ENCODE measurements at regions not wholly inside any gene's neighbourhood (a gene's known extent, or its start where the extent isn't known, plus 50 kb on each side); places are given as distances from the start of the nearest gene placed in this dataset.

- TF ChIP-seq, protein P1, sequence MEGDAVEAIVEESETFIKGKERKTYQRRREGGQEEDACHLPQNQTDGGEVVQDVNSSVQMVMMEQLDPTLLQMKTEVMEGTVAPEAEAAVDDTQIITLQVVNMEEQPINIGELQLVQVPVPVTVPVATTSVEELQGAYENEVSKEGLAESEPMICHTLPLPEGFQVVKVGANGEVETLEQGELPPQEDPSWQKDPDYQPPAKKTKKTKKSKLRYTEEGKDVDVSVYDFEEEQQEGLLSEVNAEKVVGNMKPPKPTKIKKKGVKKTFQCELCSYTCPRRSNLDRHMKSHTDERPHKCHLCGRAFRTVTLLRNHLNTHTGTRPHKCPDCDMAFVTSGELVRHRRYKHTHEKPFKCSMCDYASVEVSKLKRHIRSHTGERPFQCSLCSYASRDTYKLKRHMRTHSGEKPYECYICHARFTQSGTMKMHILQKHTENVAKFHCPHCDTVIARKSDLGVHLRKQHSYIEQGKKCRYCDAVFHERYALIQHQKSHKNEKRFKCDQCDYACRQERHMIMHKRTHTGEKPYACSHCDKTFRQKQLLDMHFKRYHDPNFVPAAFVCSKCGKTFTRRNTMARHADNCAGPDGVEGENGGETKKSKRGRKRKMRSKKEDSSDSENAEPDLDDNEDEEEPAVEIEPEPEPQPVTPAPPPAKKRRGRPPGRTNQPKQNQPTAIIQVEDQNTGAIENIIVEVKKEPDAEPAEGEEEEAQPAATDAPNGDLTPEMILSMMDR (IDR thresholded peaks at IDR 0.05; ENCODE audit: insufficient read depth, low read depth, low read length): no peak
- no peak for TF ChIP-seq EZH2 (IDR thresholded peaks at IDR 0.05; ENCODE audit: insufficient read depth, low read length)
These were observed 77.5 kb upstream of the CAPZB start for GRCh38 chr1:19562847-19563246.
